ENCODE measurements at regions not wholly inside any gene's neighbourhood (a gene's known extent, or its start where the extent isn't known, plus 50 kb on each side); places are given as distances from the start of the nearest gene placed in this dataset.

GRCh38 chr4:45985038-45985437 lies 138.8 kb downstream of the GABRG1 start:
- no peak for DNase-seq (ENCODE audit: low read depth in 4 of 4, low spot score in 3 of 4)

DNA sequence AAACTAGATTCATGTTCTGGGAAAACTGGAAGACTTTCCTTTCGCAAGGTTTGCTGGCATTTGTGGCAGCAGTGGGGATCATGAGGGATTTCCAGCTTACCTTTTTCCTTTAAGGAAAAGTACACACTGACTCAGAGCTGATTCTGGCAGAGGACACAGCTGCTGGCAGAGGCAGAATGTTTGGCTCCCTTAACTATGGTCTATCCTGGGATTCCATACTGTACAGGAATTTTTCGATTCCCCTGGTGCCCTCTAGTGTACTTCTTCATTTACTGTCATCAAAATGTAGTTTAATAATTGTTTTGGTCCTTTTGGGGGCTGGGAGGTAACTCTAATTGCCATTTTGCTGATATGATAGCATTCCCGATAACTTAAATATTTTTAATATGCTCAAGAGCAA lies 152.7 kb downstream of the GABRG1 start:
- DNase-seq (ENCODE audit: low read depth in 4 of 4, low spot score in 3 of 4), result no peak

- no peak for DNase-seq (ENCODE audit: low read depth in 4 of 4, low spot score in 3 of 4)
These were observed 166.5 kb downstream of the GABRG1 start for GRCh38 chr4:45957353-45957752.

DNA sequence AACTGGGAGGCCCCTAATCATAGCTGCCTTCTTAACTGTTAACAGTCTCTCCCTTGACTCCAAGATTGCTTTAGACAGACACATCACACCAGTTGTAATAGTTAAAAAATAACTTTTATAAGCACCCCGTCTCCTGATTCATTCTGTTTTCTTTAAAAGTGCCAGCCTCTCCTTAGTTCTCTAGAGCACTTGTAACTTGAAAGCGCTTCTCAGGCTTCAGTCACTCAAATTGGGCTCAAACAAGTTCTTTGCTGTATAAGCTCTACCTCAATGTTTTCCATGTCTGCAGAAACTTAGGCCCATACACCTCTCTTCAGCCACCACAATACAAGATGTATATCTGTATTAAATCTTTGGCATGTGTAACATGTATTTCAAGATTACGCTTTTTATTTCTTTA lies 169.6 kb downstream of the GABRG1 start:
- no peak for DNase-seq (ENCODE audit: low read depth in 4 of 4, low spot score in 3 of 4)

- no peak for DNase-seq (ENCODE audit: low read depth in 4 of 4, low spot score in 3 of 4)
These were observed 172.7 kb downstream of the GABRG1 start for GRCh38 chr4:45951153-45951552.

GRCh38 chr4:45946699-45947098 lies 177.2 kb downstream of the GABRG1 start:
- DNase-seq (ENCODE audit: low read depth in 4 of 4, low spot score in 3 of 4), result no peak

GRCh38 chr4:45944000-45944399 lies 179.9 kb downstream of the GABRG1 start:
- no peak for DNase-seq (ENCODE audit: low read depth in 4 of 4, low spot score in 3 of 4)

- no peak for DNase-seq (ENCODE audit: low read depth in 4 of 4, low spot score in 3 of 4)
These were observed 184.8 kb downstream of the GABRG1 start for GRCh38 chr4:45939056-45939455.

DNA sequence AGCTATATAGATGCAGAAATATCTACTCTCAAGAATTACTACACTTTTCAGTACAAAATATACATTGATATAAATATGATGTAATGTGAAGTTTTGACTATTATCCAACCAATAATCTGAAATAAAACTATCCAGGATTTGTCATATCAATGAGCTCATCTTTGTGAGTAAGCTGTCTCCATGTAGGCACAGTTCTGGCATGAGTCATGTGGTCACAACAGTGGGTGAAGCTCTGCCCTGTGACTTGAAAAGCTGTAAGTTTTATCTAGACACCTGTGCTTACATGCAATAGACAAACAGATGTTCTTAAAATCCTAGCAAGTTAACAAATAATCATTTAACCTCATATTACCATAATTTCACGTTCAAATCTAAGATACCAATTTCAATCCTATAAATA lies 192.7 kb downstream of the GABRG1 start:
- no peak for DNase-seq (ENCODE audit: low read depth in 4 of 4, low spot score in 3 of 4)

- DNase-seq (ENCODE audit: low read depth in 4 of 4, low spot score in 3 of 4), result no peak
These were observed 196.2 kb downstream of the GABRG1 start for GRCh38 chr4:45927641-45928040.

GRCh38 chr4:45925809-45926208 lies 198.0 kb downstream of the GABRG1 start:
- DNase-seq (ENCODE audit: low read depth in 4 of 4, low spot score in 3 of 4), result no peak

DNA sequence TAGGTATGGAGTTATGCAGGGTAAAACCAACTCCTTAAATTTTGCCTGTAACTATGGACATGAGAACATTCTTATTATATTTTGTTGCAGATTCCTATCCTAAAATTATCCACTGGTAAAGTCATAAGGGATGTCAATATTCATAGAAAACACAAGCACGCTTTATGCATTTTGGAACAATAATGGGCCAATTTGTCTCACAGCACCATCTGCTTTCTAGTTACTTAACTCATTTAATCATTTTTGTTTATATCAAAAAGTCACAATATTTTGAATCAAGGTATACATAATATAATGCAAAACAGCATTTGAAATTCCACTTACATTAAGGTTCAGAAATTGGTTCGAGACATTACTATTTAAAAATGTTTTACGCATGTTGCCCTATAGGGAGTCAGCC lies 203.0 kb downstream of the GABRG1 start:
- no peak for DNase-seq (ENCODE audit: low read depth in 4 of 4, low spot score in 3 of 4)

- DNase-seq (ENCODE audit: low read depth in 4 of 4, low spot score in 3 of 4), result no peak
These were observed 213.3 kb downstream of the GABRG1 start for GRCh38 chr4:45910511-45910910.

- no peak for DNase-seq (ENCODE audit: low read depth in 4 of 4, low spot score in 3 of 4)
These were observed 225.8 kb downstream of the GABRG1 start for GRCh38 chr4:45897946-45898585.

DNA sequence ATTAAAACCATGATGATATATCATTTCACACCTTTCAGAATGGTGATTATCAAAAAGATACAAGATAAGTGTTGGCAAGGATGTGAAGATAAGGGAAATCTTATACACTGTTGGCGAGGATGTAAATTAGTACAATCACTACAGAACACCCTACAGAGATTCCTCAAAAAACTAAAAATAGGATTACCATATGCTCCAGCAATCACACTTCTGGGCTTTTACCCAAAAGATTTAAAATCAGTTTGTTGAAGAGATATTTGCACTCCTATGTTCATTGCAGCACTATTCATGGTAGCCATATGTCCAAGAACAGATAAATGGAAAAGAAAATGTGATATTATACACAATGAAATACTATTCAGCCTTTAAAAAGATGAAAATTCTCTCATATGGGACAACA lies 240.4 kb downstream of the GABRG1 start:
- no peak for DNase-seq (ENCODE audit: low read depth in 4 of 4, low spot score in 3 of 4)

DNA sequence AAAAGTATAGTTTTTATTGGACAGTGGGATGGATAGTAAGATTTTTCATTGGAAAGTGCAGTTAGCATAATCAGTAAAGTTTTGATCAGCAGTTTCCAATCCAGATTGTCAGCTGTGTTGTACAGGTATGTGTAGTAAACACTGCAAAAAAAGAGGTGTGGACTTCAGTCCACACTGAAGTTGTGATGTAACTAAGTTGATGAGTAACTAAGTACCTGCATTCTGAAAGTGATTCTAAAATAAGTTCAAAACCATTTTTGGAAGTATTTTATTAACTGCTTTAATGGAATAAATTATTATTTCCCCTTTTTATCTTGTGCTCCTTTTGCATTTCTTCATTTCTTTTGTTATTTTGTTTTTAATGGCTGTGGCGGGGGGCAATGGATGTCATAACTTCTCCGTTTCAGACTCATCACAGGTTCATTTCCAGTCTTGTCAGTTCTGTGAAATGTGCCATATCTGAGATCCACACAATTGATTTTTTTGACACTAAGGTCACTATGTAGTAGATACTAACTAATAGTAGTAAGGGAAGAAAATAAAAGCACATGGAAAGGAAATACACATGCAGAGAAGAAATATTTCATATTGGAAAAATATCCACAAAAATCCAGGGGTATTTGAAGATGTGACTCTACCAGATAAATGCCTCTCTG lies 247.5 kb downstream of the GABRG1 start:
- no peak for DNase-seq (ENCODE audit: low read depth in 4 of 4, low spot score in 3 of 4)

GRCh38 chr4:45869184-45869583 lies 254.7 kb downstream of the GABRG1 start:
- no peak for DNase-seq (ENCODE audit: low read depth in 4 of 4, low spot score in 3 of 4)

DNA sequence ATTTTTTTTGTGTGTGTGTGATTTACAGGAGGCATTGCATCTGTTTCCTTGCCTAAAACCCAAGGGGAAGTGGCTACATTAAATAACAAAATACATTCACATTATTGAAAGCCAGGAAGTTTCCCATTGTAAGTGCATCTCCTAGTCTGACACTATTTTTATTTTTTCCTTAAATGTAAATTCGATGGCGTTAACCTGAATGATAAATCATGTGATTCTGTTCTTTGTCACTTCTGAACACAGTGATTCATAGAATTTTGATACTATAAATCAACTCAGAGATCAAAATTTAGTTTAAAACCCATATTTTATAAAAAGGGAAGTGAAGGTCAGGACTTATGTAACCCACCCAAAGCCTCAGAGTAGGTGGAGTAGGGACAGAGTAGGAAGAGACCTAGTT lies 258.1 kb downstream of the GABRG1 start:
- DNase-seq (ENCODE audit: low read depth in 4 of 4, low spot score in 3 of 4), result no peak

- no peak for DNase-seq (ENCODE audit: low read depth in 4 of 4, low spot score in 3 of 4)
These were observed 268.0 kb downstream of the GABRG1 start for GRCh38 chr4:45855857-45856256.

- no peak for DNase-seq (ENCODE audit: low read depth in 4 of 4, low spot score in 3 of 4)
These were observed 277.8 kb downstream of the GABRG1 start for GRCh38 chr4:45846016-45846415.

GRCh38 chr4:45841791-45842190 lies 282.1 kb downstream of the GABRG1 start:
- DNase-seq (ENCODE audit: low read depth in 4 of 4, low spot score in 3 of 4), result no peak

DNA sequence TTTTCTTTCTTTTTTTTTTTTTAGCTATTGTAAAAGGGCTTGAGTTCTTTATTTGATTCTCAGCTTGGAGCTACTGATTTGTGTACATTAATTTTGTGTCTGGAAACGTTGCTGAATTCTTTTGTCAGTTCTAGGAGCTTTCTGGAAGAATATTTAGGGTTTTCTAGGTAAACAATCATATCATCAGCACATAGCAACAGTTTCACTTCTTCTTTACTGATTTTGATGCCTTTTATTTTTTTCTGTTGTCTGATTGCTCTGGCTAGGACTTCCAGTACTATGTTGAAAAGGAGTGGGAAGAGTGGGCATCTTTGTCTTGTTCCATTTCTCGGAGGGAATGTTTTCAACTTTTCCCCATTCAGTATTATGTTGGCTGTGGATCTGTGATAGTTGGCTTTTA lies 292.2 kb downstream of the GABRG1 start:
- DNase-seq (ENCODE audit: low read depth in 4 of 4, low spot score in 3 of 4), result no peak

DNA sequence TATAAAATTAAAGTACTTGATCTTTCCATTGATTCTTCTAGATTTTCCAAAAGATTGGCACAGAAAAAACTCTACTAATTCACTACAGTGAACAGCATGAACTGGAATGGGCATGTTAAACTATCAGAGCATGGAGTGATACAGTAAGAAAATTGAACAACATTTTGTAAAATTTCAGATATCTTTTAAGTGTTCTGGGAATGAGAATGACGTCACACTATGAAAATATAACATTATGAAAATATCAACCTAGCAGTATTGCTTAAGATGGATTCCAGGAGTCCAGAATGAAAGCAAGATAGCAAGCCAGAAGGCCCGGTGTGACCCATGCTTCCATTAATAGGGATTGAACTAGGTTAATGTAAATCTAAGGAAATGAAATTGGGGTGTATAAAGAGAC lies 319.9 kb downstream of the GABRG1 start:
- no peak for DNase-seq (ENCODE audit: low read depth in 4 of 4, low spot score in 3 of 4)
